ENCODE measurements at regions not wholly inside any gene's neighbourhood (a gene's known extent, or its start where the extent isn't known, plus 50 kb on each side); places are given as distances from the start of the nearest gene placed in this dataset.

- no peak for TF ChIP-seq FOXS1 (CRISPR knock-in tag; IDR thresholded peaks at IDR 0.05)
- TF ChIP-seq HDAC2 (IDR thresholded peaks at IDR 0.05) = no peak
- no peak for TF ChIP-seq RARB (CRISPR knock-in tag; IDR thresholded peaks at IDR 0.05)
- no peak for TF ChIP-seq FOSL2 (IDR thresholded peaks at IDR 0.05)
- TF ChIP-seq FOSL2 (CRISPR knock-in tag; IDR thresholded peaks at IDR 0.05) = no peak
- no peak for TF ChIP-seq CBX8 (IDR thresholded peaks at IDR 0.05)
- TF ChIP-seq CEBPB (IDR thresholded peaks at IDR 0.05) = no peak
- no peak for TF ChIP-seq MAZ (IDR thresholded peaks at IDR 0.05; ENCODE audit: borderline replicate concordance, low read depth, low read length)
- no peak for TF ChIP-seq FOSB (CRISPR knock-in tag; IDR thresholded peaks at IDR 0.05)
- TF ChIP-seq RAD21 (conservative IDR thresholded peaks at IDR 0.05 in 1 of 2, IDR thresholded peaks at IDR 0.05 in 1 of 2) = no peak
- no peak for TF ChIP-seq BHLHE40 (IDR thresholded peaks at IDR 0.05; ENCODE audit: low read depth, low read length)
- H3K4me2 ChIP-seq = no peak overlapping the region
- H3K4me1 ChIP-seq = no peaks in the 10 kb centered on the region
- WGBS (ENCODE audit: missing lambda C conversion rate) = 1% methylated on average over 1 of the region's 1 CpG
- ChIA-PET POLR2A (no interaction called here), CTCF (no interaction called here)
- DNase-seq (ENCODE audit: low read depth in 1 of 2, low spot score in 1 of 2) = no peak
- no peak overlapping the region for H3K4me3 ChIP-seq
- H3K9me3 ChIP-seq = no peaks in the 10 kb centered on the region
- no peak for FAIRE-seq
- no peak for ATAC-seq
- H3K27ac ChIP-seq = no peak overlapping the region
These were observed 710.8 kb upstream of the GRAMD2B start for GRCh38 chr5:125712397-125712796.

DNA sequence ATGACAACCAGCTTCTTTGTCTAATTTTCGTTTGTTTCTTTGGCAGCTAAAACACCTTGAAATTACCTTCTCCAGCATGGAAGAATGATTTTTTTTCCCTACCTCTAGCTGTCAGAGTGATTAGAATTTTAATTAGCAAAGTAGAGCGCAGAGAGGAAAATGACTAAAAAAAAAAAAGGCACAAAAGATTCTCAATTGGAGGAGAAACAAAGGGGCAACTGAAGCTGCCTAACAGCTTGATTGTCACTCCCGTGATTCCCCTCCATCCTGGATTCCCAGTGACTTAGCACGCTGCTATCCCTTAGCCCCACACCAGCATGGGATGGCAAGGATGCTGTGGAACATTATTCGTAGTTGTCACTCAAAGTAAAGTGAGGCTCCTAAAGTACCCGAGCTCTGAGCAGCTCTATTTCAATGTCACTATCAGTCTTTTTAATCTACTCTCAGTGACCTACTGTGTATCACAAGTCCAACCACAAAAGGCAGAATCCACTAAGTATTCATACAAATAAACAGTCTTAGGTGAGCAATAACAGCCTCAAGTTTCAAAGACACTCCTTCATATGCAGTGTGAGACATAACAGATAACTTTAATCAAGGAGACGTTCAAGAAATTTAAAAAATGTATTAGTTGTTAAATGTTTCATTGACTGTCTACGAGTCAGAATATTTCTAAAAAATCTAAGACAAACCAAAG lies 710.0 kb upstream of the GRAMD2B start:
- FAIRE-seq = peak; percentile 23
- DNase-seq (ENCODE audit: low read depth in 1 of 2, low spot score in 1 of 2) = no peak
- Histone ChIP-seq H3K4me2 (no peak overlapping the region), H3K9me3 (no peaks in the 10 kb centered on the region), H3K27ac (no peak overlapping the region), H3K4me3 (no peak overlapping the region), H3K4me1 (no peaks in the 10 kb centered on the region)
- TF ChIP-seq SREBF2 (IDR thresholded peaks at IDR 0.05) = no peak
- TF ChIP-seq TFCP2L1 (CRISPR knock-in tag; IDR thresholded peaks at IDR 0.05) = no peak
- no peak for TF ChIP-seq PHF8 (IDR thresholded peaks at IDR 0.05; ENCODE audit: borderline replicate concordance, low read depth)
- TF ChIP-seq PBX3 (IDR thresholded peaks at IDR 0.05) = no peak
- no peak for TF ChIP-seq JUNB (IDR thresholded peaks at IDR 0.05)
- no peak for TF ChIP-seq HES2 (IDR thresholded peaks at IDR 0.05)
- TF ChIP-seq HDAC2 (IDR thresholded peaks at IDR 0.05) = no peak
- TF ChIP-seq TP53 (CRISPR knock-in tag; IDR thresholded peaks at IDR 0.05) = no peak
- TF ChIP-seq EHF (CRISPR knock-in tag; IDR thresholded peaks at IDR 0.05) = no peak
- TF ChIP-seq ZC3H11A (IDR thresholded peaks at IDR 0.05) = no peak
- no peak for ATAC-seq
- 31% methylated on average over 8 of the region's 8 CpGs for WGBS (ENCODE audit: missing lambda C conversion rate)
- CTCF ChIA-PET = no interaction called here
- POLR2A ChIA-PET = no interaction called here

- H3K4me3 ChIP-seq = no peak overlapping the region
- H3K9me3 ChIP-seq = no peaks in the 10 kb centered on the region
- DNase-seq (ENCODE audit: low read depth in 1 of 2, low spot score in 1 of 2) (no peak), FAIRE-seq (no peak), ATAC-seq (no peak)
- WGBS (ENCODE audit: missing lambda C conversion rate) = 52% methylated on average over 2 of the region's 2 CpGs
- H3K27ac ChIP-seq = no peak overlapping the region
- no peaks in the 10 kb centered on the region for H3K4me1 ChIP-seq
- no peak overlapping the region for H3K4me2 ChIP-seq
- ChIA-PET POLR2A (no interaction called here), CTCF (no interaction called here)
- no peak for TF ChIP-seq CEBPB (IDR thresholded peaks at IDR 0.05)
- TF ChIP-seq, protein P1, sequence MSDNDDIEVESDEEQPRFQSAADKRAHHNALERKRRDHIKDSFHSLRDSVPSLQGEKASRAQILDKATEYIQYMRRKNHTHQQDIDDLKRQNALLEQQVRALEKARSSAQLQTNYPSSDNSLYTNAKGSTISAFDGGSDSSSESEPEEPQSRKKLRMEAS (IDR thresholded peaks at IDR 0.05) = no peak
- no peak for TF ChIP-seq ATOH8 (CRISPR knock-in tag; IDR thresholded peaks at IDR 0.05; ENCODE audit: low read depth)
- no peak for TF ChIP-seq RNF2 (IDR thresholded peaks at IDR 0.05; ENCODE audit: borderline replicate concordance, low read depth)
- TF ChIP-seq CHD4 (IDR thresholded peaks at IDR 0.05; ENCODE audit: borderline replicate concordance) = no peak
- TF ChIP-seq MAZ (IDR thresholded peaks at IDR 0.05; ENCODE audit: borderline replicate concordance, low read depth, low read length) = no peak
- TF ChIP-seq, protein P2, sequence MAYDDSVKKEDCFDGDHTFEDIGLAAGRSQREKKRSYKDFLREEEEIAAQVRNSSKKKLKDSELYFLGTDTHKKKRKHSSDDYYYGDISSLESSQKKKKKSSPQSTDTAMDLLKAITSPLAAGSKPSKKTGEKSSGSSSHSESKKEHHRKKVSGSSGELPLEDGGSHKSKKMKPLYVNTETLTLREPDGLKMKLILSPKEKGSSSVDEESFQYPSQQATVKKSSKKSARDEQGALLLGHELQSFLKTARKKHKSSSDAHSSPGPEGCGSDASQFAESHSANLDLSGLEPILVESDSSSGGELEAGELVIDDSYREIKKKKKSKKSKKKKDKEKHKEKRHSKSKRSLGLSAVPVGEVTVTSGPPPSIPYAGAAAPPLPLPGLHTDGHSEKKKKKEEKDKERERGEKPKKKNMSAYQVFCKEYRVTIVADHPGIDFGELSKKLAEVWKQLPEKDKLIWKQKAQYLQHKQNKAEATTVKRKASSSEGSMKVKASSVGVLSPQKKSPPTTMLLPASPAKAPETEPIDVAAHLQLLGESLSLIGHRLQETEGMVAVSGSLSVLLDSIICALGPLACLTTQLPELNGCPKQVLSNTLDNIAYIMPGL (CRISPR knock-in tag; IDR thresholded peaks at IDR 0.05; ENCODE audit: borderline replicate concordance) = no peak
- no peak for TF ChIP-seq ZSCAN20 (CRISPR knock-in tag; IDR thresholded peaks at IDR 0.05)
- TF ChIP-seq RCOR1 (IDR thresholded peaks at IDR 0.05; ENCODE audit: low read depth, low read length) = no peak
- no peak for TF ChIP-seq FOXS1 (CRISPR knock-in tag; IDR thresholded peaks at IDR 0.05)
- TF ChIP-seq EHF (CRISPR knock-in tag; IDR thresholded peaks at IDR 0.05) = no peak
- no peak for TF ChIP-seq FOSL2 (IDR thresholded peaks at IDR 0.05)
- TF ChIP-seq FOSL2 (CRISPR knock-in tag; IDR thresholded peaks at IDR 0.05) = no peak
- no peak for TF ChIP-seq FOSB (CRISPR knock-in tag; IDR thresholded peaks at IDR 0.05)
- TF ChIP-seq, protein P3, sequence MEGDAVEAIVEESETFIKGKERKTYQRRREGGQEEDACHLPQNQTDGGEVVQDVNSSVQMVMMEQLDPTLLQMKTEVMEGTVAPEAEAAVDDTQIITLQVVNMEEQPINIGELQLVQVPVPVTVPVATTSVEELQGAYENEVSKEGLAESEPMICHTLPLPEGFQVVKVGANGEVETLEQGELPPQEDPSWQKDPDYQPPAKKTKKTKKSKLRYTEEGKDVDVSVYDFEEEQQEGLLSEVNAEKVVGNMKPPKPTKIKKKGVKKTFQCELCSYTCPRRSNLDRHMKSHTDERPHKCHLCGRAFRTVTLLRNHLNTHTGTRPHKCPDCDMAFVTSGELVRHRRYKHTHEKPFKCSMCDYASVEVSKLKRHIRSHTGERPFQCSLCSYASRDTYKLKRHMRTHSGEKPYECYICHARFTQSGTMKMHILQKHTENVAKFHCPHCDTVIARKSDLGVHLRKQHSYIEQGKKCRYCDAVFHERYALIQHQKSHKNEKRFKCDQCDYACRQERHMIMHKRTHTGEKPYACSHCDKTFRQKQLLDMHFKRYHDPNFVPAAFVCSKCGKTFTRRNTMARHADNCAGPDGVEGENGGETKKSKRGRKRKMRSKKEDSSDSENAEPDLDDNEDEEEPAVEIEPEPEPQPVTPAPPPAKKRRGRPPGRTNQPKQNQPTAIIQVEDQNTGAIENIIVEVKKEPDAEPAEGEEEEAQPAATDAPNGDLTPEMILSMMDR (IDR thresholded peaks at IDR 0.05) = no peak
- TF ChIP-seq POLR2AphosphoS2 (conservative IDR thresholded peaks at IDR 0.05; ENCODE audit: low read length) = no peak
- TF ChIP-seq EHMT2 (IDR thresholded peaks at IDR 0.05; ENCODE audit: low read depth) = no peak
These were observed 708.0 kb upstream of the GRAMD2B start for GRCh38 chr5:125715216-125715615.
